ENCODE measurements at regions not wholly inside any gene's neighbourhood (a gene's known extent, or its start where the extent isn't known, plus 50 kb on each side); places are given as distances from the start of the nearest gene placed in this dataset.

DNA sequence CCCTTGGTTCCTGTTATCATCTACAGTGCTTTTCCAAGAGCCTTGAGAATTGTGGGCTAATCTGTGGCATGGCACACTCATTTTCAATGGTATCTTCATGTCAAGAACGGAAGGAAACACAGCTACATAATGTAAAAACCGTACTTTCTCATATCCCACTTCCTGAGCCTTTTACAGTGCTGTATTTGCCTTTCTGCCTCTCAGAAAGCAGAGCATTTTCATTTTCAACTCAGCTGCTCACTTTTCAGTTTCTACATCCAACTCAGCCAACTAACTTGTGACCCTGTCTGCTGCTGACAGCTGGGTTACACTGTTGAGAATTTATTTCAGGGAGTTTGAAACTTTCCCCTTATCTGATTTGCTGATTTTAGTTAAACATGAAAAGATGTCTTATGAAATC, 875.8 kb upstream of the KCND2 start:
- no peak for DNase-seq (ENCODE audit: low read depth in 2 of 2)

- no peak for DNase-seq (ENCODE audit: low read depth in 2 of 2)
These were observed 864.4 kb upstream of the KCND2 start for GRCh38 chr7:119408596-119408995.

DNA sequence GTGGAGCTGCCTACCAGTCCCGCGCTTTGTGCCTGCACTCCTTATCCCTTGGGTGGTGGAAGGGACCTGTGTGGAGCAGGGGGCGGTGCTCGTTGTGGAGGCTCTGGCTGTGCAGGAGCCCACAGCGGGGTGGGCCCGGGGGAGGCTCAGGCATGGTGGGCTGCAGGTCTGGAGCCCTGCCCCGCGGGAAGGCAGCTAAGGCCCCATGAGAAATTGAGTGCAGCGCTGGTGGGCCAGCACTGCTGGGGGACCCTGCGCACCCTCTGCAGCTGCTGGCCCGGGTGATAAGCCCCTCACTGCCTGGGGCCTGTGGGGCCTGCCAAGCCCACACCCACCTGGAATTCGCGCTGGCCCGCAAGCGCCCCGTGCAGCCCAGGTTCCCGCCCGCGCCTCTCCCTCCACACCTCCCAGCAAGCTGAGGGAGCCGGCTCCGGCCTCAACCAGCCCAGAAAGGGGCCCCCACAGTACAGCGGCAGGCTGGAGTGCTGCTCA, 859.6 kb upstream of the KCND2 start:
- no peak for DNase-seq (ENCODE audit: low read depth in 2 of 2)

- no peak for DNase-seq (ENCODE audit: low read depth in 2 of 2)
These were observed 857.3 kb upstream of the KCND2 start for GRCh38 chr7:119415682-119416081.

- no peak for DNase-seq (ENCODE audit: low read depth in 2 of 2)
These were observed 851.3 kb upstream of the KCND2 start for GRCh38 chr7:119421657-119422056.

GRCh38 chr7:119436882-119437281, 836.1 kb upstream of the KCND2 start:
- DNase-seq (ENCODE audit: low read depth in 2 of 2): no peak

DNA sequence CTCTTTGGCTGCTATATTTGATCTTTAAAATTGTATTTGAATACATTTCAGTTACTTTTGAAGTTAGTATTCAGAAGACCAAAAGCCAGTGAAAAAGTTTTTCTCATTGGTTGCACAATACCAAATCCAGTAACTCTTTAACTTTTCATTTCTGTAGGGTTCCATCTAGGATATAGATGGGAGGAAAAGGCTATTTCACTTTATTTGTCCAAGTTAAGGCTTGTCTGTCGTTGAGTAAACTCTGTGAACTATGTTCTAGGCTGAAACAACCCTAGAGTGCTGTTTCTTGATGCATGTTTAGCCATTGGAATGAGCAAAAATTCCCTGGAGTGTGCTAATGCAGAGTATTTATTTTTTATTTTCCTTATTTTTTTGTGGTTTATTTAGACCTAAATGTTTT, 834.7 kb upstream of the KCND2 start:
- DNase-seq (ENCODE audit: low read depth in 2 of 2): no peak

DNA sequence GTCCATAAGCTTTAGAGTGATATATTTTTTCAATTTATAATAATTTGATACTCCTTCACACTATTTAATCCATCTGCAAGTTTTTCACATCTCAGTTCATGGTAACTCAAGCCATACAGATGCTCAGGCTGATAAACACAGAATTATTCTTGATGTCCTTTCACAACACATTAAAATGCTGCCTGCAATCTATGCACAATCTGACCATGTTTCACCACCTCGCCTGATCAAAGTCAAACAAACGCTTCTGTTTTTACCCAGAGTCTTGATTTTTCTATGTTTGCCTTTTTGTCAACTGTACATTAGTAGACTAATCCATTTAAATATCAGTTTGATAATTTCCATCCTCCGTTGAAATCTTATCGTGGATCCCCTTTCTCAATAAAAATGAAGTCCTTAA, 833.8 kb upstream of the KCND2 start:
- DNase-seq (ENCODE audit: low read depth in 2 of 2): no peak

GRCh38 chr7:119452401-119452800, 820.6 kb upstream of the KCND2 start:
- DNase-seq (ENCODE audit: low read depth in 2 of 2): no peak

DNA sequence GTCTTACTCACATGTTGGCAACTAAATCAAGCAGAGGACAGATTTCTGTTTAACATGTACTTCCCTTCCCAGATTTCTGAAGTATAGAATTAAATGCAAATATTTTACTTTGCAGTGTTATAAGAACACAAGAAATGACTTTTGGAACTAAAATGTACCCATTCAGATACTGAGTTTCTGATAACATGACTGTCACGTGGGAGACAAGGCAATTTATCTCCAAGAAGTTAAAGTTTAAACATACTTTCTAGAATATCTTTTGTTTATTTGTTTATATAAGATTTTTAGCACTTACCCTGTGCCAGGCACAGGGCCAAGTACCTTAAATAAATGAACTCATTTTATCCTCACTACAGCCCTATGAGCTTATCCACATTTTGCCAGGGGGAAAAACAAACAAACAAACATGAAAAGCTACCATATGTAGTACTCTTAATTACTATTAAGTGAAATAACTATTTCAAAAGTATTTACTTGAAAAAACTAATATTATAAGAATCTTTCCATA, 807.1 kb upstream of the KCND2 start:
- no peak for DNase-seq (ENCODE audit: low read depth in 2 of 2)

GRCh38 chr7:119472408-119473038, 800.5 kb upstream of the KCND2 start:
- DNase-seq (ENCODE audit: low read depth in 2 of 2): no peak

GRCh38 chr7:119482209-119482608, 790.8 kb upstream of the KCND2 start:
- DNase-seq (ENCODE audit: low read depth in 2 of 2): peak in 1 of 2 donors; percentile 1

DNA sequence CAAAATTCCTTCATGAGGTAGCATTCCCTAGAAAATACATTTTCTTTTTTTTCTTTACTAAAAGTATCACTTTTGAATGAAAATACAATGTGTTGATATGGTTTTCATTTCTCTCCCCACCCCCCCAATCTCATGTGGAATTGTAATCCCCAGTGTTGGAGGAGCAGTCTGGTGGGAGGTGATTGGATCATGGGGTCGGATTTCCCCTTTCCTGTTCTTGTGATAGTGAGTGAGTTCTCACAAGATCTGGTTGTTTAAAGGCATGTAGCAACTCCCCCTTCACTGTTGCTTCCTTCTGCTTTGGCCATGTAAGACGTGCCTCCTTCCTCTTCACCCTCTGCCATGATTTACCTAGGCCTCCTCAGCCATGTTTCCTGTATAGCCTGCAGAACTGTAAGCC, 790.3 kb upstream of the KCND2 start:
- no peak for DNase-seq (ENCODE audit: low read depth in 2 of 2)

GRCh38 chr7:119483364-119483763, 789.6 kb upstream of the KCND2 start:
- DNase-seq (ENCODE audit: low read depth in 2 of 2): no peak

- DNase-seq (ENCODE audit: low read depth in 2 of 2): no peak
These were observed 758.6 kb upstream of the KCND2 start for GRCh38 chr7:119514326-119514725.

GRCh38 chr7:119515214-119515613, 757.8 kb upstream of the KCND2 start:
- DNase-seq (ENCODE audit: low read depth in 2 of 2): no peak

GRCh38 chr7:119515962-119516361, 757.0 kb upstream of the KCND2 start:
- no peak for DNase-seq (ENCODE audit: low read depth in 2 of 2)

GRCh38 chr7:119522263-119522662, 750.7 kb upstream of the KCND2 start:
- DNase-seq (ENCODE audit: low read depth in 2 of 2): no peak

- no peak for DNase-seq (ENCODE audit: low read depth in 2 of 2)
These were observed 750.3 kb upstream of the KCND2 start for GRCh38 chr7:119522698-119523097.

DNA sequence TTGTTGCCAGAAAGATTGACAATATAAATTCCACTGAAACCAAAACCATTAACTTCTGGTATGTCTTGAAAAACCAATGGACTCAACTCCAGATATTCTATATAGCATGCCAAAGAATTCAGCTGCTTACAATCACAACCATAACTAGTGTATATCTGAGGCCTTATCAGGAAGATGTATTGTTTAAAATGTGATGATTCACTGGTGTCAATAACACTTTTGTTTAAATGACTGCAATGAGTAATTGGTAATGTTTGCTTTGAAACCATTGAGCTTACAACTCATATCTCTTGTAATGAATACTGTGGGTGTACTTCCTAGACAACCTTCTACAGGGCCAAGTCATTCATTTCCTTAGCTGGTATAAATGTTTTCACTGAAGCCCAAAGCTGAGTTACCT, 727.9 kb upstream of the KCND2 start:
- DNase-seq (ENCODE audit: low read depth in 2 of 2): peak; percentile 9 to 50

- no peak for DNase-seq (ENCODE audit: low read depth in 2 of 2)
These were observed 717.2 kb upstream of the KCND2 start for GRCh38 chr7:119555788-119556187.

GRCh38 chr7:119556436-119556835, 716.5 kb upstream of the KCND2 start:
- no peak for DNase-seq (ENCODE audit: low read depth in 2 of 2)

GRCh38 chr7:119561751-119562150, 711.2 kb upstream of the KCND2 start:
- no peak for DNase-seq (ENCODE audit: low read depth in 2 of 2)

DNA sequence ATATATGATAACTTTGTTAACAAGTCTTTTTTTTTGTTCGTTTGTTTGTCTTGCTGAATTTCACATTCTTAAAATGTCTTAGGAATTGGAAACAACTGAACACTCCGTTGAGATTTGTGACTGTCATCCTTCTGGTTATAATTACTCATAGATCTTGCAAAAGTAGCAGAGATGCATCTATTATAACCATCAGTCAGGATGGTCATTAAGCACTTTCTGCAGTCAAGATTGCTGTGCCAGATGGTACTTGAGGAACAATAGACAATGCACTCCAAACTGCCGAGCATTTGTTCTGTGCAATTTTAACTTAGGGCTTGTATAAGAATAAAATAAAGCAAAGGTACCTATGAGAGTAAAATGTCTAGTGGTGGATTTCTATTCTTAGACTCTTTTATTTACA, 710.1 kb upstream of the KCND2 start:
- DNase-seq (ENCODE audit: low read depth in 2 of 2): no peak

Measured in lung microvascular endothelial cell (primary cell).